T-helper 1 cell (primary cell): ENCODE measurements at regions not wholly inside any gene's neighbourhood (a gene's known extent, or its start where the extent isn't known, plus 50 kb on each side); places are given as distances from the start of the nearest gene placed in this dataset.
"Not testable (repeated sequence)": the region's sequence is repeated elsewhere in the genome, so short reads cannot be mapped to it uniquely, and the experiment has no call there.

Source experiments
- DNase-seq, 5 donors: peaks; one replicate each; pipeline ENCODE4 v3.0.0-alpha.2; 2012 to 2020

DNA sequence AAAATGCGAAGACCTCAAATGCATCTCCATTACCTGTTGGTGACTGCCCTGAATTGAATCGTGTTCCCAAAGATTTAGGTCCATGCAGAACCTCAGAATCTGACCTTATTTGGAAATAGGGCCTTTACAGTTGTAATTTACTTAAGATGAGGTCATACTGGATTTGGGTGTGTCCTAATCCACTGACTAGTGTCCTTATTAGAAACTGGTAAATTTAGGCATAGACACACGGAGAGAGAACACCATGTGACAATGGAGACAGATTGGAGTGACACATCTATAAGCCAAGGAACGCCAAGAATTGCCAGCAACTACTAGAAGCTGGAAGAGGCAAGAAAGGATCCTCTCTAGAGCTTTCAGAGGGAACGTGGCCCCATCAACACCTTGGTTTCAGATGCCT, 203.1 kb downstream of the SMAD2 start:
- no peak for DNase-seq

DNA sequence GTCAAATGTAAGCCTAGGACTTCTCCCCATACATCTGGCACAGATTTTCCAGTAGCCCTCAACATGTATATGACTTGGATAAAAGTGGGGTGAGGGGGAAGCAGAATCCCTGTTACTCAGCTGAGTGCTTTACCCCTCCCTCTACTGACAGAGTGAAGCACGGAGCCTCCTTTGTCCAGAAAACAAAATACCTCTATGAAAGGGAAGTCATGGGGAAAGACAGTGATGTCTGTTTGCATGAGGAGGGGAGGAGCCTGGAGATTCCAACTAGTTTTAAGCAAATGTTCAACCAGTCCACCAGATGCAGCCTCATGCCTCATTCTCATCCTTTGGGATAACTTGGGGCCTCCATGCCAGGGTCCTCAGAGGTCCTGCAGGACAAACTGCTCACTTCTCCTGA, 203.9 kb downstream of the SMAD2 start:
- no peak for DNase-seq

DNA sequence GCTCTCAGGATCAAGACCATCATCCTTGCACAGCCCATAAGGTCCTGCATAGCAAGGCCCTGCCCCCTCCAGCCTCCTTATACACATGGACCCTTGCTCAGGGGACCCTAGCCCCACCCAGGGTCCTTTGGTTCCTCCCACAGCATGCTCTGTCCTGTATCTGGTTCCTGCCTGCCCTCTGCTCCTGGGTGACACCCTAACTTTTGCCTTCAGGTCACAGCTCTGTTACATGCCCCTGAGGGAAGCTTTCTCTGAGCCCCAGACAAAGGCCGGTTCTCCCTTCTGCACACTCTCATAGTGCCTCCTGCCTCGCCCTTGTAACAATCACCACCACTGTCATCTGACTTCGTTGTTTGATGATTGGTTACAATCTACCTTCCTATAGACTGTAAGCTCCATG, 204.8 kb downstream of the SMAD2 start:
- DNase-seq = no peak

DNA sequence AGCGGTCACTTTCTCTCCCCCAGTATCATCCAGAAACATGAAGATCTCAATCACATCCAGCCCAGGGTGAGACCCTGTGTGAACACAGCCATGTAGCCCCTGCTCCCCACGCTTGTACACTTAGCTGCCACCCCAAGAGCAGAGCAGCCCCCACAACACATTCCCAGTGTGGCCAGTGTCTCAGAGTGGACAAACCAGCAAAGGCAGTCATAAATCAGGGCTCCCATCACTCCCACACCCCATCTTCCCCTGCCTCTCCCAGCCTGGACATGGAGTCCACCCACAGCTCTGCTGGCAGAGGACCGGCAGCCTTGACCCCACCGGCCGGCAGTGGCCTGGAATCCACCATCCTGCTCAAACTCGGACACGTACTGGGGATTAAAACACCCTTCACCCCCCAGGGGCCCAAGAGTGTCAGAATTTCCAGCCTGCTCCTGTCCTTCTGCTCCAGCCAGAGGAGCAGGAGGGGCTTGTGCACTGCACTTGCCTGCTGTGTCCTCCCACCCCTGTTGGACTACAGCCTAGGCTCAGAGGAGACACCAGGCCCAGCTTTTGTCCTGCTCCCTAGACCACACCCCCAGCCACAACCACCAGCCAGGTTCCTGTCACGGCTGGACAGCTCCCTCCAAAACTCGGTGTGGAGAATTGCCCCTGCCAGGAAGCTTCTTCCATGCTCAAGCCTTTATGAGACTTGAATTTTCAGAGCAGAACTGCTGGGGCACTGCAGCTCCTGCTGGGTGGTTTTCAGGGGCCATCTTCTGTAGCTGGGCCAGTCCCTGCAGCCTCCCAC, 206.1 kb downstream of the SMAD2 start:
- DNase-seq = no peak

- DNase-seq = no peak
Observed at GRCh38 chr18:47721876-47722275, 208.6 kb downstream of the SMAD2 start.

DNA sequence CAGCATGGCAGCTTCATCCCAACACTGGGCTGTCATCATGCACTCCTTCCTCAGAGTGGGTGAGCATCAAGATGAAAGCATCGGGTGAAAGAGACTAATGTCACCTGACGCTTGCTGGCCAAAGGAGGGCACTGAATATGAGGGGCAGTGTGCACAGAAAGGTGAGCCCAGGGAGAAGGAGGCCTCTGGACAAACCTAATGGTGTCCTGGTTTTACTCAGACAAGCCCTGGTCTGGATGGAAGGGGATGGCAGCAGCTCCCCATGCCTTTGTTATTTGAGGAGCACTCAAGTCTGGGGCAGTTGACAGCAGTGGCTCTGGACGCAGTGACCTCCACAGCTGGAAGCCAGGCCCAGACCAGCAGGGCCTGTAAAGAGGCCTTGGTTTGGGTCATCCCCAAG, 209.7 kb downstream of the SMAD2 start:
- no peak for DNase-seq

- no peak for DNase-seq
Observed at GRCh38 chr18:47719096-47719780, 211.2 kb downstream of the SMAD2 start.

DNA sequence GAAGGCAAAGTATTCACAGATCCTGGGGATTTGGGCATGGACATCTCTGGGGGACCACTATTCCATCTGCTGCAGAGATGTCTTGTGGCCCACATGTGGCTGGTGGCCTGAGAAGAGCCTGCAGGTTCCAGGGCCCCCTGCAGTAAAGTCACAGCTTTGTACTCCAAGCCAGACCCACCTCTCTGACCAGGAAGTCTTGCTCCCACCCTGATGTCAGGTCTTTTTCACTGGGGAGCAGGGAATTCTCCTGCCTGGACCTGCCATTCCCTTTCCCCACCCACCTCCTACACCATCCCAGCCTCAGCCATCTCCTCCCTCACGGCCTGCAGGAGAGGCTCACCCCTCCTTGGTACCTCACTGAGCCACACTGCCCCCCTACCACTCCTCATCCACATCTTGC, 211.8 kb downstream of the SMAD2 start:
- no peak for DNase-seq

- no peak for DNase-seq
Observed at GRCh38 chr18:47717257-47717656, 213.2 kb downstream of the SMAD2 start.

- no peak for DNase-seq
Observed at GRCh38 chr18:47716632-47717185, 213.8 kb downstream of the SMAD2 start.

GRCh38 chr18:47710451-47710850, 220.0 kb downstream of the SMAD2 start:
- DNase-seq = no peak

DNA sequence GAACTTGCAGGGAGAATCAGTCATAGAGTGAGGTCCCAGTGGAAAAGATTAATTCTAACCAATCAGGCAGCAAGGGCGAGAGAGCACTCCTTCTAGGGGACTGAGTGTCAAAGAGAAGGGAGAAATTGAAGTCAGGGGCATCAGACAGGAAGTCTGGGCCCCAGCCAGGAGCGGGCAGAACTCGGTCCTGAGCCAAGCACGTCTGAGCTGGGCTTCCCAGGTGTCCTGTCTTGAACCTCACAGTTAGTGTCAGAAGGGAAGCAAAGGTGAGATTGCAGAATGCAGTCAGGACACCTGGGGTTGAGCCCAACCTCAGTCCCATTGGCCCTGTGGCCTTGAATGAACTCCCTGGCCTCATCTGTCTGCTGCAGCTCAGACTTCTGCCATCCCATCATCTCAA, 220.9 kb downstream of the SMAD2 start:
- DNase-seq = no peak

DNA sequence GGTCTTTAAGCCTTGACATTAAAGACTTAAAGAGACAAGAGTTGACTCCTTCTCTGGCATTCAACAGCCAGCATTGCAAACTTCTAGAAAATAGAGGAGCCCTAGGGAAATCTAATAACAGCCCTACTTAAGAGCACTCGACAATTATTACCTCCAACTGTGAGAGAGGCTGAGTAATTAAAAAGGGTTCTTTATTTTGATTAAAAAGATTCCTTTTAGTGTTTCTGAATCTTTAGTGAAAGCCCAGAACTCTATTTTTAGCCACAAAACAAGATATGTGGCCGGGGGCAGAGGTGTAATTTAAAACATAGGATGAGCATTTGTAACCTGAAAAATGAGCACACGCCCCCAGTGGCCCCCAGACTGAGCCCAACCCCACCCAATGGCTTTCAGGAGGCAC, 222.3 kb downstream of the SMAD2 start:
- DNase-seq = no peak

DNA sequence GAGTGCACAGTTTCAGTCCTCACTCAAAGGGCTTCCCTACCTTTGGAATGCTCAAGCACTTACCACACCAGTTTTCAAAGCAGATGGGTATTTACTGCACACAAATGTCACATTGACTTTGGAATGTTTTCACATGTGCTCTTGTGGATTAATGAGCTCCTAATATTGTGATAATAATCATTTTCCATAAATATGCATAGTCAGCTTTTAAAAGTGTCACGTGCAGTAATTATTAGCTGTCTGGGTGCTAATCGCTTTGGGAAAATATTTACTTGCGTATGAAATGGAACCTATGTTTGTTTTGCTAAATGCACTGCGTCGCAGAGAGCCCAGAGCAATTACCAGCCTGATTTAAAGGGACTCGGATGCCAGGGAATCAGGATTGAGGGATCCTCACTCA, 229.3 kb downstream of the SMAD2 start:
- DNase-seq = no peak

DNA sequence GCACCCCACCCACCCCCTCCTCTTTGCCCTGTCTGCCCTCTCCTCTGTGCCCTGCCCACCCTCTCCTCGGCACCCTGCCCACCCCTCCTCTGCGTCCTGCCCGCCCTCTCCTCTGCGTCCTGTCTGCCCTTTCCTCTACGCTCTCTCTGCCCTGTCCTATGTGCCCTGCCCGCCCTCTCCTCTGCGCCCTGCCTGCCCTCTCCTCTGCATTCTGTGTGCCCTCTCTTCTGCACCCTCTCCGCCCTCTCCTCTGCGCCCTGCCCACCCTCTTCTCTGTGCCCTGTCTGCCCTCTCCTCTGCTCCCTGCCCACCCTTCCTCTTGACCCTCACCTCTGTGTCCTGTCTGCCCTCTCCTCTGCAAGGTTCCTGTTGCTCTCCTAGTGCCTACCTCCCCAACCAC, 233.6 kb downstream of the SMAD2 start:
- no peak for DNase-seq

DNA sequence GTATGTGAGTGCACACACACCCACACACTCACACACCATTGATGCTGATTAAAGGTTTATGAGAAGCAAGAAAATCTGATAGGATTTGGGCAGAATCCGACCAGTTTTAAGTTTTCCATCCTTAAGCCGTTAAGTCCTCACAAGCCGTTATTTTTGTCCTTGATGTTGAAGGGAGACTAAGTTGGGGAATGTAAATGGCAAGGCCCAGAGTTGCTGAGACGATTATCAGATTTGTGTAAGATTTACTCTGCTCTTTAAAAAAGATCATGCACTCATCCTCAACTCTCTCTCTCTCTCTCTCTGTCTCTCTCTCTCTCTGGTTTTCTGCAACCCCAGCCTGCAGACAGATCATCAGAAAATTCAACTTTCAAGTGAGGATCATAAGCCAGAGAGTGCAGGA, 238.8 kb downstream of the SMAD2 start:
- no peak for DNase-seq

DNA sequence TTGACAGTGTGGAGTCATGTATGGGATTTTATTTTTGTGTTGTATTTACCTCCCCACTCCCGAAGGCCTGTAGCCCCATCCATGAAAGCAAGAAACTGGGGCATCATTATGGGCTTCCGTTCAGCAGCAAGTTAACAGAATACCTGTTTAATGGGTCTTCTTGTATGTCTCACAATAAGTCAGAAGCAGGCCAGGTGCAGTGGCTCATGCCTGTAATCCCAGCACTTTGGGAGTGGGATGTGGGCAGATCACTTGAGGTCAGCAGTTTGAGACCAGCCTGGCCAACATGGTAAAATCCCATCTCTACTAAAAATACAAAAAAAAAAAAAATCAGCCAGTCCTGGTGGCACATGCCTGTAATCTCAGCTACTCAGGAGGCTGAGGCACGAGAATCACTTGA, 239.7 kb downstream of the SMAD2 start:
- not testable (repeated sequence) for DNase-seq

- no peak for DNase-seq
Observed at GRCh38 chr18:47689371-47689770, 241.1 kb downstream of the SMAD2 start.

- DNase-seq = no peak
Observed at GRCh38 chr18:47686806-47687205, 243.7 kb downstream of the SMAD2 start.

DNA sequence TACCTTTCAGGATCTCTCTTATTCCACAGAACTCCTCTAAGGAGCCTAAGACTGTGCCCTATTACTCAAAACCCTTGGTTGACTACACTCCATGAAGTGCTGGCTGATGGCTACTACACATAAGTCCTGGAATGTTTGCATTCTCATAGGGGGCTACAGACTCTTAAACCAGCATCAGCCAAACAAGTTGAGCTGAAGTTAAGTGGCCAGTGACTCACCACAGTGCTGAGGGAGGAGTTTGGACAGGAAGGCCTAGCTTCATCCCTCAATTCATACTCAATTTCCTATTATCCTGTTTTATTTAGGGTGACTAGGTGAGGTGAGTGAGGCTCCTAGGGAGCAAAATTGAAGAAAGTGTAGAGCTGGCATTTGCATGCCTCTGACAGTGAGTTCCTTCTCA, 246.7 kb downstream of the SMAD2 start:
- no peak for DNase-seq

- no peak for DNase-seq
Observed at GRCh38 chr18:47682876-47683275, 247.6 kb downstream of the SMAD2 start.

DNA sequence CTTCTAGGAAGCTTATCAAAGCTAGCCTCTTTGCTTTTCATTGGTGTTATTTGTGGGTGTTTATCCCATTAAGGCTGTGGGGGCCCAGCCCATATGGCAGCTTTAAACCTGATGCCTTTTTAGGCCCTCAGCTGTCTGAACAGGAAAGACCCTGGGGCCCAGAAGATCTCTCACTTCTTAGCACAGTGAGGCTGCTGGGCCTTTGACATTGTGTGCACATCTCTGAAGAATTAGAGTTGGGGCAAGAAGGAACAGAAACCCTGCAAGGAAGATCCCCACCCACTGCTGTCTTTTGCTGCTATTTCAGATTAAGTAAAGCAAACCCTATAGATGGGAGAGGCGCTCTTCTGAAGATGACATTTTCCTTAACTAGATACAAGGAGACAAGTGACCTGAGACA, 250.0 kb downstream of the SMAD2 start:
- DNase-seq = no peak

GRCh38 chr18:47679864-47680263, 250.6 kb downstream of the SMAD2 start:
- DNase-seq = no peak

GRCh38 chr18:47677952-47678351, 252.5 kb downstream of the SMAD2 start:
- no peak for DNase-seq
